Medulla oblongata (tissue), 1 donor: ENCODE measurements at regions not wholly inside any gene's neighbourhood (a gene's known extent, or its start where the extent isn't known, plus 50 kb on each side); places are given as distances from the start of the nearest gene placed in this dataset.

ENCODE experiments used
- DNase-seq: peaks from one replicate; pipeline ENCODE4 v3.0.0-alpha.2; 2015; ENCODE audit errors: extremely low spot score

DNA sequence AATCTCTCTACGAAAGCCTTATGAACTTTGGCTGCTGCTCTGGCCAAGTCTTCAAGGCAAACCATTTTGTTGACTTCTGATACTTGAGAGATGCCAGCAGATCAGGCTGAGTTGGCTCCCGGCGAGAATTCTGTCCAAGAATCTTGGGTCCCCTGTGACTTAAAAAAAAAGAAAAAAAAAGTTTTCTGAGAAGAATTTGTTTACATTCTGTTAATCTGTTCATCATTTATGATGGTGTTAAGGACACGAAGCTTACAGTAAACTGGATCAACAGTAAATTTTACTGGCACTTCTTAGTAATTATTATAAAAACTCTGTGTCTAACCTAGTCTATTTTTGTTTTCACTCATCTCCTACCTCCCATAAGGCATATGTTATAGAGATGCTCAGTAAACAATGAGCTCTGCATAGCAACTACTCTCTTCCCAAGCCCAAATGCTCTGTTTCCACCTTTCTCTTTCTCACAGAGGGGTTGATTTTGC lies 320.9 kb upstream of the RASGRP1 start:
- no peak for DNase-seq

DNA sequence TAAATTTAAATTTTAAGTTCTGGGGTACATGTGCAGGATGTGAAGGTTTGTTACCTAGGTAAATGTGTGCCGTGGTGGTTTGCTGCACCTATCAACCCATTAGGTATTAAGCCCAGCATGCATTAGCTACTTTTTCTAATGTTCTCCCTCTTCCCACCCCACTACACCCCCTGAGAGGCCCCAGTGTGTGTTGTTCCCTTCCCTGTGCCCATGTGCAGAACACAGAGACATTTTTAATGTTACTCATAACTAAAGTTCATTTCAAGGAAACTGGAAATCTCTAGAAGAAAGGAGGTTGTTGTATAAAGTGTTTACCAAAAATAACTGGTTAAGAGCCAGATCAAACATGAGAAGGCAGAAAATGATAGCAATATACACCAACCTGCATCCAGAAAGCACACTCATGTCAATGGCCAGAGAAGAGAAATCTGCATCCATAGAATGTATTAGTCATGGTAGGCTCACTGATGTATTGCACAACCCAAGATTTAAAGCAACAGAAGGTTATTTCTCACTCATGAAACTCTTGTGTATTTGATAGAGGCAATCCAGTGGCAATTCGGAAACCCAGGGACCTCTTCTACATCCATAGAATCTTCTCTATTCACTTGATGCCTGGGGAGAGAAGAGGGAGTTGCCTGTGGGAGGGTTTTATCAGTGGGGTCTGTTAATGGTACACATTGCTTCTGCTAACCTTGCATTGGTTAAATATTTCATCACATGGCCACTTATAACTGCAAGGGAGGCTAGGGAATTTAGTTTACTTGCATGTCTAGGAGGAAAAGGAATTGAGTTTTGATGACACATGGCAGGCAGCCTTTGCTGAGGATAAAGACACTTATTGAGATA lies 321.9 kb upstream of the RASGRP1 start:
- DNase-seq: no peak

DNA sequence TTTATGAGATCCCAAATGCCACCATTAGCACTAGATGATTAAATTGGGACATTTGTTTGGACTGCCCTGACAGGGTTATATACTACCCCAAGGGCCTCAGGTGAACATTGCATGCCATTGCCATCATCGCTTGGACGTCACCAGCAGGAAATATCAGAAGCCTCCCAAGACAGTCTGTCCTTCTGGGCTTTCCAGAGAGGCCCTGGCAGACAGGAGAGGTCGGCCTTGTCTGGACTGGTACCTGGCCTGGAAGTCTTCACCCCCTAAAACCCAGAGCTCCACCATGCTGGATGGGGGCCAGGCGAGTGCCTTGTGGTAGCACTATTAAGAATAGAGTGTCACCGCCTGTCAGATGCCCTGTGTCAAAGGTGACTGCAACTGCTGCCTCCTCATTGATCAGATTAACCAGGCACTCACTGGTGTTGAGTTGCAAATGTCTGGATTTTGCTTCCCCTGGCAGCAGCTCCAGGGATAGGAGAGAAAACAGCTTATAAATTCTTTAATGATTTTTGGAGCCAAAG lies 324.1 kb upstream of the RASGRP1 start:
- DNase-seq: no peak

DNA sequence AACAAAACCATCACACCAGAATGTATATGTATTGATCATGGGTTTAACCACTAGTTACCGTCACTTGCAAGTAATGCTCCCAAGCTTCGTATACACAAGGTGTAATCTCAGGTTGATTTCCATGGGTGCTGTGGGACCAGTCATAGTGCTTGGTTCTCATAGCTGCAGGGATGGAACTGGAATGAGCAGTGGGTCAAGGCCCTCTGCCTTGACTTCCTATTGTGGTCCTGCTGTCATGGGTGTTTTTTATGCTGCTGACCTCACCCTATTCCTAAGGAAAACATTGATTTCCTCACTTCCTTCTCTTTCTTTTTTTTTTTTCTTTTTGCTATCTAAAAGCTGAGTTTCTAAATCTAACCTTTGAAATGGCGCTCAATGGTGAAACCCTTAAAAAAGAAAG lies 325.6 kb upstream of the RASGRP1 start:
- DNase-seq: no peak

DNA sequence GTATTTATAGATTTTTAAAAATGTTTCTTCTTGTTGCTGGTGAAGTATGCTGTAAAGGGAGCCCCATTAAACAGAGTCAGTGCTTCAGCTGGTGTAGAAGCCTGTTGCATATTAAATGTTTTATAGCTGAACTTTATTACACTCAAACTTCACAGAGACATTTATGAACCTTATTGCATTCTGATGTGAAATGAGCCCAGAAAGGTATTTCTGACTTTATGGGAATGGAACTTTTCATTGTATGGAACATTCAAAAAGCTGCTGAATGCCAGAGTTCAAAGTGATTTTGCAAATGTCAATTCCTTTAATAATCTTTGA lies 329.3 kb upstream of the RASGRP1 start:
- no peak for DNase-seq

DNA sequence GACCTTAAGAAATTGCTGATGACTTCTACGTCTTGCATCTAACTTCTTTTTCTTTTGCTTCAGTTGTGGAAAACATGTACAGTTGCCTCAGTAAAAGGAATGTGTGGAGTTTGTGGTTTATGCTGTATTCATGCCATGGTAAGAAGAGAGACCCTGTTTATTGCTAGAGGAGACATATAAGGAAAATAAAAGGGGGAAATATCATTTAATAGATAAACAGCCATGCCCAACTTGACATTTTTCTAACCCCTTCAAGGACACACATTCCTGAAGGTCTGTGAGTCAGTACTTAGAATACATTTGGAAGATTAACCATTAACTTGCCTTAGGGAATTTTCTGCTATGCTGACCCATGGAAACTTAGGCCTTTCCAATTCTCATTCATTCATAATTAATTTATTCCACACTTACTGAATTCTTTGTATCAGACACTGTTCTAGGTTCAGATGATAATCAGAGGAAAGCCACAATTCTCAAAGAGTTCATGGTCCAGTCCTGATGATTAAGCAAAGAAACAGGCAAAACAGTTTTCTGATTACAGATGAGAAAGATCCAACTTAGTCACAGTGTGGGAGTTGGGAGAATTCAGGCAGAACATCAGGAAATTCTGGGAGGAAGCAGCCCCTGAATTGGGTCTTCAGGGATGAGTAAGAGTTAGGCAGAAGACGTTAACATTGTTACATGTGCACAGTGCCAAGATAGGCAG lies 329.8 kb upstream of the RASGRP1 start:
- DNase-seq: no peak

DNA sequence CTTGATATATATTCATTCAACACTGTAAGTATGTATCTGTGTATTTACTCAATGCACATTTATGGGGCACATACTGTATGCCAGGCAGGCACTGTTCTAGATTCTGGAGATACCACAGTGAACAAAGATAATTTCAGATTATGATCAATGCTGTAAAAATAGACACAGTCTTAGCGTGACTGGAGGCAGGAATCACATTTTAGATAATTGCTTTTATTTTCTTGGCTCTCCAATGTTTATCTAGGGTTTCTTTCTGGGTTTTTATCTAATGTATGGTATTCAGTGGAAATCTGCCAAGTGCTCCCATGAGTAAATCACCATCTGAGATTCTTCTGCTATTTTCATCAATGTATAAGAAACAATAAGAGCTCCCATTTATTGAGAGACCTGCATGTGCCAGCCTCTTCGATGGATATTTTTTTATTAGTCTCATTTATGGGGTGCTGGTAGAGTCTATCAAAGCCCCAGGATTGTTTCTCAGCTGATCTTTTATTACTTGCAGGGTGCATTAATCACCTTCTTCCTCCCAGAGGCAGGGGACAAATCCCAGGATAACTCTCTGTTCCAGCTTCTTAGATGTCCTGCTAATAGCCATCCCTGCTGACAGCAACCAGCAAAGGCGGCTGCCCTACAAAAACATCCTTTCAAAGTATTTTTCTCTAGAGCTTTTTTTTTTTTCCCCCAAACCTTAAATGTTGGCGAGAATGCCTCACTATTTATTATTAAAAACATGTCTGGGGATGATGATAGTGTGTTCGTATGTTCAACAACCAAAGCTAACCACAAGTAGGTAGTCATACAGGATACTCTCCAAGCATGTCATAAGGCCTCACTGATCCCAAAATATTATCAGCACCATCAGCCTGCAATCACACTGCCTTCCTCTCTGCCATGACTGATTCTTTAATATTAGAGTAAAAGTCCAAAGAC lies 331.0 kb upstream of the RASGRP1 start:
- no peak for DNase-seq

DNA sequence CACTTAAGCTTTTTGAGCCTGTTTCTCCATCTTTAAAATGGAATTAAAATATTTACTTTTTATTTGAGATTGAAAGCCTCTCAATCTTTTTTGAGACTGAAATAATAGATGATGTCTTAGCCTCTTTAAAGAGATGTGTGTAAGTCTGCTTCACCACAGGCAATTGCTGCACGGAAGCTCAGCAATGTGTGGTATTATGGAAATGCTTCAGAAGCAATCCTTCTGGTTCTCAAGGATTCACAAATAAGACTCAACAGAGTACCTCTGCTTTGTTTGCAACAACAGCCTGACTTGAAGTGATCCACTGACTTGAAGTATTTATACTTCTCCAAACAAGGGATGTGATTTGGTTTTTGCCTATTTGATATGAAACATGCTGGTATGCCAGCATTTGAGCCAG lies 332.0 kb upstream of the RASGRP1 start:
- DNase-seq: no peak

DNA sequence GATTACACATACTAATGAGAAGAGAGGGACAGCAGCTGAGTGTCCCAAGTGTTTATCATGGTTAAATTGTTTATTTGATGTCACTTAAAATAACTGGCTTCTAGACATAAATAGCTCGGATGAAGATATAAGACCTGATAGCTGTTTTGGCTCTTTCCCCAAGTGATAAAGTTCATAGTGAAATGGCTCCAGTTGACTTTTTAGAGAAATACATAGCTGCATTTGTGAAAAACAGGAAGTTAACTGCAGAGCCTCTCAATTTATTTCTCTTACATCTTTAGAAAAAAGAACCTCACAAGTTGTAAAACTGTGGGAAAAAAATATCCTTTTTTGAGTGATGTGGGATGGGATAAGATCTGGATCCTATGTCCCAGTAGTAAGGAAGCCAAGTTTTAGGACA lies 332.9 kb upstream of the RASGRP1 start:
- DNase-seq: no peak

DNA sequence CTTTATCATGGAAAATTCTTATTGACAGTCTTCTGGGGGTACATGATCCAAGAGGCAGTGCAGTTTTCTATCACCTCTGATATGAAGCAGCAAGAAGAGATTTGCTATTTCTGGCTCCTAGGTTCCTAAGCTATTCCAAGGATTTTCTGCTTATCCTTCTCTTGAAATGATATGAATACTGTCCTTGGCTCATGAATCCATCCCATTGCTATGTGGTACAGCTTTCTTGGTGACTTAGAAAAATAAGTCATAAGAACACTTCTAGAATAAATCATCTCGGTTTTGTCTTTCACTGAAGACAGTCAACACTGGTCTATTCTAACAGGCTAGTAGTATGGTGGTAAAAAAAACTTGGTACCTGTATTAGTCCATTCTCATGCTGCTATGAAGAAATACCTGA lies 333.6 kb upstream of the RASGRP1 start:
- no peak for DNase-seq

DNA sequence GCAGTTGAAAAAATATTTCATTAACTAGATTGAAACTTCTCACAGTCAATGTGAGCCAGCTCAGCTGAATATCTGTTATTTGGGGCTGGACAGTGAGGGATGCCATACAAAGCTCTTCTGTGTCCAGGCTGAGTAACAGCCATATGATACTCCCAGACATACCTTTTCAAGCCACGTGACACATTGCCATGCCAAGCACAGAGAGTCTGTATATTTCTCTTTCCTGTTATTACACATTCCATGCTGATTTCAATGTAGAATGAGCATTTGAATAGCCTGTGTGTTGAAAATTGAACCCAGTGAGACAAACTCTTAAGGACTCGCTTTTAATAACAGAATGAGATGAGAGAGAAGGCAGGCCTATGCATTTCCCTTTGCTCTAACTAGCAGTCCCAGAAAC lies 334.7 kb upstream of the RASGRP1 start:
- no peak for DNase-seq

DNA sequence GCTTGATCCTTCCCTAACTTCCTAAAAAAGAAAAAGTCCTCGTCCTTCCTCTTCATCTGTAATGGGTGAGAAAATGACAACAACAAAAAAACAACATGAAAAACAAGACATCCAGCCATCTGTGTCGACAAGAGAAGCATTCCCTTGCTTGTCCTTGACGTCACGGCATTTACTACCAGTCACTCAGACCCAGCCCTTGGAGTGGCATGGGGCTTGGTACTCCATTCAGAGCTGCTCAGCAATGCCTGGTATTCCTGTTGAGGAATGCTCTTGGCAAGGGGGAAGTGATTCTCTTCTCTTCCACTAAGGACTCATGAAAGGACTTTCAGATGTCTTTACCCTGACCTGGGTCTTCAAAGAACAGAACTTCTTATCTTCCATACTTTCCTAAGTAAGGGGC lies 339.7 kb upstream of the RASGRP1 start:
- no peak for DNase-seq

DNA sequence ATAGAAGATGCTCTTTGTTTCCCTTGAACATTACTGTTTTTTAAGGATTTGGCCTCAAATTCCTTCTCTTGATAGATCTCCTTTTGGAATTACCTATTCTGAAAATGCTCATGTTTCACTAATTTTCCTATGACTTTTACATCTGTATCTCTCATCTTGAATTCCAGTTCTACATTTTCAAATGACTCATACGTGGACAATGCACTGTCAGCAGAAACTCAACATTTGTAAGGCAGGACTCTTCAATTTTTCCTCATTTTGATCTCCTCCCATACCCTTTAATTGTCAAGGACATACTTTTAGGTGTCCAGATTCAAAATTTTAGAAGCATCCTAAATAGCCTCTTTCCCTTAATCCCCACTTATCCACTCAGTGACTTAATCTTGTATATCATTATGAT lies 341.0 kb upstream of the RASGRP1 start:
- no peak for DNase-seq

DNA sequence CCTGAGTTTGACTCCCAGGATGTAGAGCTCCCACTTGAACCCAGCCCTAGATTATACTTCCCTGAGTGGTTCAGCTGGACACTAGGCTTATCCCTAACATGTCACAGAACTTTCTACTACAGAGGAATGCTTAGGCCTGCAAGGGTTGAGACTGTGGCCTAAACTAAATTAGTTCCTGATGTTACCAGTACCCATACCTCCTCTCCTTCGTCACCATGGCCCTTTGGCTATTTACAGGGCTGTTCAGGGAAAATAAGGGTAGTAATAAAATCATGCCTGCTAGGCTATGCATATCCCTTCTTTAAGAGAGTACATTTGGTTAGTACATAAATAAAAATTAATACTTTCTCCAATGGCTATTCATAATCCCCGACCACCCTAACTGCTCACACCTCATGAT lies 356.4 kb upstream of the RASGRP1 start:
- DNase-seq: no peak

DNA sequence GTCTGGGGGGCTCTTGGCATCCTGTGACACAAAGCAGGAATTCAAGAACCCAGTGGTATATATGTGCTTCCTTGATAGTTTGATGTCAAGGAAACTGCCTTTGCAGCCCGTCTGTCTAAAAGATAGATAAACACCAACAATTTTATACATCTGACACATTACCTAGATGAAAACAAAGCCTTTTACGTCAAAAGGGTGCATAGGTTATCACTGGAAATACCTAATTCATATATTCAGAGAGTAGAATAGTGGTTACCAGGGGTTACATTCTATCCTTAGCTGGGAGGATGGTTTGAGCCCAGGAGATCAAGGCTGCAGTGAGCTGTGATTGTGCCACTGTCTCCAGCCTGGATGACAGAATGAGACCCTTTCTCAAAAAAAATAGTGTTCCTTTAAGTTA lies 356.9 kb upstream of the RASGRP1 start:
- DNase-seq: no peak

DNA sequence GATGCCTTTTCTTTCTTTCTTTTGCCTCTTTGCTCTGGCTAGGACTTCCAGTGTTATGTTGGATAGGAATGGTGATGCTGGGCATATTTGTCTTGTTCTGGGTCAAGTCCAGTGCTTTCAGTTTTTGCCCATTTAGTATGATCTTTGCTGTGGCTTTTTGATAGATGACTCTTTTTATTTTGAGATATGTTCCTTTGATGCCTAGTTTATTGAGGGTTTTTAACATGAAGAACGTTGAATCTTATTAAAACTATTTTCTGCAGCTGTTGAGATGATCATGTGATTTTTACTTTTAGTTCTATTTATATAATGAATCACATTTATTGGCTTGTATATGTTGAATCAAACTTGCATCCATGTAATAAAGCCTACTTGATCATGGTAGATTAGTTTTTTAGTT lies 363.8 kb upstream of the RASGRP1 start:
- DNase-seq: no peak

DNA sequence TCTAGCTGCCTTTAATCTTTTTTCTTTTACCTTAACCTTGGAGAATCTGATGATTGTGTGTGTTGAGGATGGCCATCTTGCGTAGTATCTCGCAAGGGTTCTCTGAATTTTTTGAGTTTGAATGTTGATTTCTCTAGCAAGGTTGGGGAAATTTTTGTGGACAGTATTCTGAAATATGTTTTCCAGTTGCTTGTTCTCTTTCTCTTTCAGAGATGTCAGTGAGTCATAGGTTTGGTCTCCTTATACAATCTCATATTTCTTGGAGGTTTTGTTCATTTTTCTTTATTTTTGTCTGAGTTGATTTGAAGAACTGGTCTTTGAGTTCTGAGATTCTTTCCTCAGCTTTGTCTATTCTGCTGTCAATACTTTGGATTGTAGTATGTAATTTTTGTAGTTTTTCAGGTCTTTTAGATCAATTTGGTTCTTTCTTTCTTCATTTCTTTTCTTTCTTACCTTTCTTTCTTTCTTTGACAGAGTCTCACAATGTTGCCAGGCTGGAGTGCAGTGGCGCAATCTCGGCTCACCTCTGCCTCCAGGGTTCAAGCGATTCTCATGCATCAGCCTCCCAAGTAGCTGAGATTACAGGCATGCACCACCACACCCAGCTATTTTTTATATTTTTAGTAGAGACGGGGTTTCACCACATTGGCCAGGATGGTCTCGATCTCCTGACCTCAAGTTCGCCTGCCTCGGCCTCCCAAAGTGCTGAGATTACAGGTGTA lies 366.4 kb upstream of the RASGRP1 start:
- DNase-seq: no peak

DNA sequence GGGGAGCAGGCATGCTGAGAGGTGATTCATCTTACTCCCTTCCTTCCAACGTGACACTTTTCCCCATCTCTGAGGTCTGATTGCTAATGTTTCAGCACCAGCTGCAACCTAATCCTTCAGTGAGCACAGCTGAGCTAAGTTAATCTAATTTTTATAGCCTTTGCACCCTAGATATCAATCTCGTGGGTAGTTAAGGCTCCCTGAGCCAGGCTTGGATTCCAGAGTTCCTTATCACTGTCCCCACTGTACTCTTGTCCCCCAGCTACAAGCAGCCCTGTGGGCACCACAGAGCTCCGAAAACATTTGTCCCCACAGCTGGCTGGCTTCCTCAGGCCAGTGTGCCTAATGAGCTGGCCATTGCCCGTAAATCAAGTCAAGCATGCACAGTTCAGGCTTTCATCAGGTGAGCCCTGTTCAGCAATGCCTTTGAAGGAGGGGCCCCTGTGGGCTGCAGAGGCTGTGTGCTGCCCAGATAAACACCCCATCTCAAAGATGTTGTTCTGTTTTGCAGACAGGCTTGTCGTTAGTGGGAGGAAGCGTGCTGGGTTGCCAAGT lies 376.9 kb upstream of the RASGRP1 start:
- no peak for DNase-seq

DNA sequence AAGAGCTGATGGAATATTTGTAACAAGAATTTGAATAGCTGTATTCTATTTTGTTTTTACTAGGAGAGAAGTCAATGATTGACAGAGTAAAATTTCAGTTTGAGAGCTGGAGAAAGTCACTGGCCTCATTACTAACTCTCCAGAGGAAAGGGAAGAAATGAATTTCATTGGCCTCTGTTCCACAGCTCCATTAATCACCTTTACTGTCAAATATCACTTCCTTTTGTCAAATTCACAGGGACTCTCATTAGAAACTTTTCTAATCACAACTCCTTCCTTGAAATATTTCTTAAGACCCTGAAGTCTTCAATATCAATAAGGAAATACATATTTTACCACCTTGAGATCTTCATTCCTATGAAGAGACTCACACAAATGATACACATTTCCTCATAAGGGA lies 379.9 kb upstream of the RASGRP1 start:
- no peak for DNase-seq

DNA sequence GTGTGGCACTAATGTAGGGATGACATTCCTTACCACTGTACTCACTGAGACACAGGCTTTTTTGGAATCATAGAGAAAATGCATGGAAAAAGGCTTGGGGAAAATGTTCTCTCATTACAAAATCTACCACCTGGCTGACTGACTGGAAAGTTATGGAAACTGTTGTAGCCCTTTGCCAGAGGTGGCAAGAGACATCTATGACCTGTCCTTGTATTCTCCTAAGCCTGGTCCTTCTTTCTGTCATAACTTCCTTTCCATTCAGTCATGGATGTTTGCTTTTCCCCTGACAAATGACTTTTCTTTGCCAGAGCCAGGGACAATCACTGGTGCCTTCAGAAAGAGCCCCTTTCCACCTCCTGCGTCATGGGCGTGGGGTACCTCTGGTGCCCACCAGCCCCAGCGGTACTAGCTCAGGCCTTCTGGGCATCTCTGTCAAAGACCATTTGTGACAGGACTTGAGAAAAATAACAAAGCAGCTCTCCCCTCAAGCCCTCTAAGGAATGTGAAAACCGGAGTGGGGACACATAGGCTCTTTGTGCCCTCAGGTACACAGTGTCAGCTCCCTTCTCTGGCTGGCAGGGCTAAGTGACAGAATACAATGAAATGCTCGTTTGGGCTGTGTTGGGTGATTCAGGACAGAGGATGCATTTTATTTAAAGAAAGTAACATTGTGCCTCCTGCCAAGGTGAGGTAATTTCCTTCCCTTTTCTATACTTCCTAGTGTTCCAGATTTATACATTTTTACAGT lies 381.1 kb upstream of the RASGRP1 start:
- DNase-seq: no peak
